HUES6 (cell line): ENCODE measurements at regions not wholly inside any gene's neighbourhood (a gene's known extent, or its start where the extent isn't known, plus 50 kb on each side); places are given as distances from the start of the nearest gene placed in this dataset.

Experiments
- H3K27ac ChIP-seq: 2 replicates; pipeline ENCODE4 v1.7.0; 2013; ENCODE audit warnings: low read depth, mild to moderate bottlenecking, low read length, inconsistent platforms
- H3K27me3 ChIP-seq: 2 replicates; pipeline ENCODE4 v1.6.1; 2013; ENCODE audit warnings: low read length; ENCODE audit not compliant: control insufficient read depth, insufficient read depth
- H3K36me3 ChIP-seq: 2 replicates; pipeline ENCODE4 v1.6.1; 2013; ENCODE audit warnings: low read length; ENCODE audit not compliant: control insufficient read depth, insufficient read depth
- H3K4me1 ChIP-seq: 2 replicates; pipeline ENCODE4 v1.6.1; 2013; ENCODE audit warnings: low read length; ENCODE audit not compliant: control insufficient read depth, insufficient read depth
- H3K4me3 ChIP-seq: 2 replicates; pipeline ENCODE4 v1.5.1; 2013; ENCODE audit warnings: low read depth, low read length
- H3K9ac ChIP-seq: one replicate; pipeline ENCODE4 v1.6.1; 2013; ENCODE audit warnings: mild to moderate bottlenecking, low read length
- H3K9me3 ChIP-seq: 2 replicates; pipeline ENCODE4 v1.6.1; 2013; ENCODE audit warnings: low read depth, low read length; ENCODE audit not compliant: control insufficient read depth, insufficient read depth

GRCh38 chr7:118028226-118028625 is 155.0 kb upstream of the CTTNBP2 start:
- H3K9me3 ChIP-seq: no peaks in the 10 kb centered on the region
- no peak overlapping the region for H3K27ac ChIP-seq
- no peak overlapping the region for H3K4me3 ChIP-seq
- no peak overlapping the region for H3K9ac ChIP-seq
- no peaks in the 10 kb centered on the region for H3K36me3 ChIP-seq
- no peaks in the 10 kb centered on the region for H3K27me3 ChIP-seq
- H3K4me1 ChIP-seq: no peaks in the 10 kb centered on the region

GRCh38 chr7:118029826-118030422 is 154.0 kb upstream of the LSM8 start:
- no peaks in the 10 kb centered on the region for H3K27me3 ChIP-seq
- H3K27ac ChIP-seq: no peak overlapping the region
- H3K9ac ChIP-seq: no peak overlapping the region
- H3K36me3 ChIP-seq: no peaks in the 10 kb centered on the region
- no peaks in the 10 kb centered on the region for H3K9me3 ChIP-seq
- H3K4me3 ChIP-seq: no peak overlapping the region
- H3K4me1 ChIP-seq: no peaks in the 10 kb centered on the region

GRCh38 chr7:118033273-118033672 is 150.7 kb upstream of the LSM8 start:
- Histone ChIP-seq H3K36me3 (no peaks in the 10 kb centered on the region), H3K27me3 (no peaks in the 10 kb centered on the region), H3K4me3 (no peak overlapping the region), H3K9me3 (no peaks in the 10 kb centered on the region), H3K4me1 (no peaks in the 10 kb centered on the region), H3K27ac (no peak overlapping the region), H3K9ac (no peak overlapping the region)

GRCh38 chr7:118039963-118040489 is 143.9 kb upstream of the LSM8 start:
- Histone ChIP-seq H3K4me1 (no peaks in the 10 kb centered on the region), H3K27ac (no peak overlapping the region), H3K4me3 (no peak overlapping the region), H3K9ac (no peak overlapping the region), H3K27me3 (no peaks in the 10 kb centered on the region), H3K36me3 (no peaks in the 10 kb centered on the region), H3K9me3 (no peaks in the 10 kb centered on the region)

GRCh38 chr7:118040562-118040961 is 143.4 kb upstream of the LSM8 start:
- Histone ChIP-seq H3K36me3 (no peaks in the 10 kb centered on the region), H3K4me3 (no peak overlapping the region), H3K27ac (no peak overlapping the region), H3K9me3 (no peaks in the 10 kb centered on the region), H3K9ac (no peak overlapping the region), H3K27me3 (no peaks in the 10 kb centered on the region), H3K4me1 (no peaks in the 10 kb centered on the region)

- H3K27me3 ChIP-seq: no peaks in the 10 kb centered on the region
These were observed 142.6 kb upstream of the LSM8 start for GRCh38 chr7:118041251-118041878.

GRCh38 chr7:118045629-118046028 is 138.3 kb upstream of the LSM8 start:
- H3K27me3 ChIP-seq: no peaks in the 10 kb centered on the region
- no peaks in the 10 kb centered on the region for H3K9me3 ChIP-seq
- no peak overlapping the region for H3K27ac ChIP-seq
- H3K4me1 ChIP-seq: no peaks in the 10 kb centered on the region
- H3K4me3 ChIP-seq: no peak overlapping the region
- no peak overlapping the region for H3K9ac ChIP-seq
- H3K36me3 ChIP-seq: no peaks in the 10 kb centered on the region

More at GRCh38 chr7:118041251-118041878, 142.6 kb upstream of the LSM8 start:
- Histone ChIP-seq H3K9ac (no peak overlapping the region), H3K4me1 (no peaks in the 10 kb centered on the region), H3K36me3 (no peaks in the 10 kb centered on the region), H3K4me3 (no peak overlapping the region), H3K27ac (no peak overlapping the region), H3K9me3 (no peaks in the 10 kb centered on the region)

GRCh38 chr7:118046086-118046485 is 137.9 kb upstream of the LSM8 start:
- Histone ChIP-seq H3K4me3 (no peak overlapping the region), H3K27ac (no peak overlapping the region), H3K36me3 (no peaks in the 10 kb centered on the region), H3K9ac (no peak overlapping the region), H3K9me3 (no peaks in the 10 kb centered on the region), H3K4me1 (no peaks in the 10 kb centered on the region), H3K27me3 (no peaks in the 10 kb centered on the region)

- H3K27me3 ChIP-seq: no peaks in the 10 kb centered on the region
- no peak overlapping the region for H3K9ac ChIP-seq
- H3K4me3 ChIP-seq: no peak overlapping the region
- no peaks in the 10 kb centered on the region for H3K4me1 ChIP-seq
- H3K27ac ChIP-seq: no peak overlapping the region
- no peaks in the 10 kb centered on the region for H3K36me3 ChIP-seq
- H3K9me3 ChIP-seq: no peaks in the 10 kb centered on the region
These were observed 137.2 kb upstream of the LSM8 start for GRCh38 chr7:118046801-118047200.

- Histone ChIP-seq H3K27ac (no peak overlapping the region), H3K27me3 (no peaks in the 10 kb centered on the region), H3K4me3 (no peak overlapping the region), H3K36me3 (no peaks in the 10 kb centered on the region), H3K4me1 (no peaks in the 10 kb centered on the region), H3K9me3 (no peaks in the 10 kb centered on the region), H3K9ac (no peak overlapping the region)
These were observed 131.6 kb upstream of the LSM8 start for GRCh38 chr7:118052336-118052735.

- Histone ChIP-seq H3K27me3 (no peaks in the 10 kb centered on the region), H3K36me3 (no peaks in the 10 kb centered on the region), H3K9me3 (no peaks in the 10 kb centered on the region), H3K27ac (no peak overlapping the region), H3K4me1 (no peaks in the 10 kb centered on the region), H3K9ac (no peak overlapping the region), H3K4me3 (no peak overlapping the region)
These were observed 130.6 kb upstream of the LSM8 start for GRCh38 chr7:118053353-118053752.
